ENCODE measurements at regions not wholly inside any gene's neighbourhood (a gene's known extent, or its start where the extent isn't known, plus 50 kb on each side); places are given as distances from the start of the nearest gene placed in this dataset.

DNA sequence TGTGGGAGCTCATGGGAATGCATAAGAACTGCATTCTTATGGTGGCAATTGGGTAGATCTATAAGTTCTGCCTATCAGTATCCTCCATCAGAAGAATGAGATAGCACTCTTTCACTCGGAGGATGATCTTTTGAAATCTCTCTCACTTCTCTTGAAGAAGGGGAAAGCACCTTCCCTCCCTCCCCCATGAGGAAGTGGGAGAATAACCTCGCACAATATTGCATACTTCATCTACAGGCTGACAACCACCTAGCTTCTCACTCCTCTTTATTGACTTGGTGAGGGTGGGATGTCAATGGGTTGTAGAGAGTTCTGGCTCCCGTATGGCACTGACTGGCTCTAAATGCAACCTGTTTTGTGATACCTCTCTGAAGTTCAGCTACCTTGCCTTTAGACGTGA is 146.7 kb upstream of the SPOCK3 start (continued):
- no peak for TF ChIP-seq CTBP2 (IDR thresholded peaks at IDR 0.05; ENCODE audit: borderline replicate concordance, insufficient read depth, insufficient read length, low read length)
- TF ChIP-seq POU5F1 (IDR thresholded peaks at IDR 0.05; ENCODE audit: low read depth, low read length): no peak
- no peak for TF ChIP-seq ATF2 (IDR thresholded peaks at IDR 0.05; ENCODE audit: low read length)
